ENCODE measurements at regions not wholly inside any gene's neighbourhood (a gene's known extent, or its start where the extent isn't known, plus 50 kb on each side); places are given as distances from the start of the nearest gene placed in this dataset.

GRCh38 chr14:85907536-85907935 is 377.6 kb downstream of the FLRT2 start:
- H3K4me3 ChIP-seq (ENCODE audit: low read depth, low read length) = no peak overlapping the region
- no peak for DNase-seq (ENCODE audit: low read depth)
- TF ChIP-seq CTCF (IDR thresholded peaks at IDR 0.05; ENCODE audit: insufficient read depth, low read depth, low read length, missing control alignments) = no peak

GRCh38 chr14:85897808-85898207 is 367.9 kb downstream of the FLRT2 start:
- H3K4me3 ChIP-seq (ENCODE audit: low read depth, low read length) = no peak overlapping the region
- TF ChIP-seq CTCF (IDR thresholded peaks at IDR 0.05; ENCODE audit: insufficient read depth, low read depth, low read length, missing control alignments) = no peak
- DNase-seq (ENCODE audit: low read depth) = no peak

GRCh38 chr14:85895603-85896002 is 365.7 kb downstream of the FLRT2 start:
- DNase-seq (ENCODE audit: low read depth) = no peak
- TF ChIP-seq CTCF (IDR thresholded peaks at IDR 0.05; ENCODE audit: insufficient read depth, low read depth, low read length, missing control alignments) = no peak
- H3K4me3 ChIP-seq (ENCODE audit: low read depth, low read length) = no peak overlapping the region

- no peak for TF ChIP-seq CTCF (IDR thresholded peaks at IDR 0.05; ENCODE audit: insufficient read depth, low read depth, low read length, missing control alignments)
- no peak for DNase-seq (ENCODE audit: low read depth)
- no peak overlapping the region for H3K4me3 ChIP-seq (ENCODE audit: low read depth, low read length)
Measured at GRCh38 chr14:85892251-85892650, 362.3 kb downstream of the FLRT2 start.

- DNase-seq (ENCODE audit: low read depth) = no peak
- H3K4me3 ChIP-seq (ENCODE audit: low read depth, low read length) = no peak overlapping the region
- TF ChIP-seq CTCF (IDR thresholded peaks at IDR 0.05; ENCODE audit: insufficient read depth, low read depth, low read length, missing control alignments) = no peak
Measured at GRCh38 chr14:85883966-85884365, 354.0 kb downstream of the FLRT2 start.

- no peak overlapping the region for H3K4me3 ChIP-seq (ENCODE audit: low read depth, low read length)
- TF ChIP-seq CTCF (IDR thresholded peaks at IDR 0.05; ENCODE audit: insufficient read depth, low read depth, low read length, missing control alignments) = no peak
- DNase-seq (ENCODE audit: low read depth) = no peak
Measured at GRCh38 chr14:85883101-85883500, 353.2 kb downstream of the FLRT2 start.

- H3K4me3 ChIP-seq (ENCODE audit: low read depth, low read length) = no peak overlapping the region
- no peak for TF ChIP-seq CTCF (IDR thresholded peaks at IDR 0.05; ENCODE audit: insufficient read depth, low read depth, low read length, missing control alignments)
- no peak for DNase-seq (ENCODE audit: low read depth)
Measured at GRCh38 chr14:85881935-85882334, 352.0 kb downstream of the FLRT2 start.

All from GM12865 (cell line).